SH-SY5Y (cell line): ENCODE measurements at regions not wholly inside any gene's neighbourhood (a gene's known extent, or its start where the extent isn't known, plus 50 kb on each side); places are given as distances from the start of the nearest gene placed in this dataset.

Experiments used
- GATA2 ChIP-seq: IDR thresholded peaks from 2 replicates; pipeline ENCODE4 v1.6.1; 2011; ENCODE audit warnings: mild to moderate bottlenecking, low read depth, low read length
- GATA3 ChIP-seq: IDR thresholded peaks from 2 replicates; pipeline ENCODE4 v1.6.1; 2011; ENCODE audit warnings: low read depth, mild to moderate bottlenecking, low read length, moderate library complexity

GRCh38 chrX:109890300-109890699, 112.6 kb upstream of the TMEM164 start:
- TF ChIP-seq GATA3: no peak
- TF ChIP-seq GATA2: no peak
